GM18511 (cell line): ENCODE measurements at regions not wholly inside any gene's neighbourhood (a gene's known extent, or its start where the extent isn't known, plus 50 kb on each side); places are given as distances from the start of the nearest gene placed in this dataset.
"Not testable (repeated sequence)": the region's sequence is repeated elsewhere in the genome, so short reads cannot be mapped to it uniquely, and the experiment has no call there.

Experiments
- ATAC-seq: cut with Tn5 transposase; IDR thresholded peaks from one replicate; pipeline ENCODE4 v1.9.1; 2021; ENCODE audit warnings: mild to moderate bottlenecking, moderate library complexity; ENCODE audit not compliant: unreplicated experiment

GRCh38 chr4:184906480-184907097 lies 80.8 kb upstream of the ACSL1 start:
- no peak for ATAC-seq

- ATAC-seq = no peak
Measured at GRCh38 chr4:184907216-184907615, 81.4 kb upstream of the ACSL1 start.

- ATAC-seq = no peak
Measured at GRCh38 chr4:184907810-184908209, 82.0 kb upstream of the ACSL1 start.

- no peak for ATAC-seq
Measured at GRCh38 chr4:184911310-184911709, 85.5 kb upstream of the ACSL1 start.

- ATAC-seq = no peak
Measured at GRCh38 chr4:184913356-184914143, 87.8 kb upstream of the ACSL1 start.

GRCh38 chr4:184918799-184919198 lies 93.0 kb upstream of the ACSL1 start:
- ATAC-seq = not testable (repeated sequence)

- no peak for ATAC-seq
Measured at GRCh38 chr4:184921456-184921855, 95.7 kb upstream of the ACSL1 start.

- ATAC-seq = no peak
Measured at GRCh38 chr4:184922301-184922700, 96.0 kb upstream of the HELT start.

- ATAC-seq = no peak
Measured at GRCh38 chr4:184924516-184924915, 93.8 kb upstream of the HELT start.

- ATAC-seq = no peak
Measured at GRCh38 chr4:184929476-184929875, 88.8 kb upstream of the HELT start.

GRCh38 chr4:184930026-184930425 lies 88.3 kb upstream of the HELT start:
- no peak for ATAC-seq

GRCh38 chr4:184932343-184932742 lies 85.9 kb upstream of the HELT start:
- no peak for ATAC-seq

GRCh38 chr4:184933311-184933710 lies 85.0 kb upstream of the HELT start:
- no peak for ATAC-seq

- no peak for ATAC-seq
Measured at GRCh38 chr4:184934184-184934583, 84.1 kb upstream of the HELT start.

GRCh38 chr4:184934961-184935360 lies 83.3 kb upstream of the HELT start:
- ATAC-seq = no peak

- ATAC-seq = no peak
Measured at GRCh38 chr4:184936071-184936470, 82.2 kb upstream of the HELT start.

GRCh38 chr4:184937030-184937710 lies 81.1 kb upstream of the HELT start:
- no peak for ATAC-seq

- no peak for ATAC-seq
Measured at GRCh38 chr4:184937745-184938144, 80.5 kb upstream of the HELT start.

GRCh38 chr4:184938871-184939270 lies 79.4 kb upstream of the HELT start:
- ATAC-seq = no peak

GRCh38 chr4:184939978-184940377 lies 78.3 kb upstream of the HELT start:
- ATAC-seq = no peak

- ATAC-seq = no peak
Measured at GRCh38 chr4:184940500-184940899, 77.8 kb upstream of the HELT start.
